ENCODE measurements at regions not wholly inside any gene's neighbourhood (a gene's known extent, or its start where the extent isn't known, plus 50 kb on each side); places are given as distances from the start of the nearest gene placed in this dataset.

DNA sequence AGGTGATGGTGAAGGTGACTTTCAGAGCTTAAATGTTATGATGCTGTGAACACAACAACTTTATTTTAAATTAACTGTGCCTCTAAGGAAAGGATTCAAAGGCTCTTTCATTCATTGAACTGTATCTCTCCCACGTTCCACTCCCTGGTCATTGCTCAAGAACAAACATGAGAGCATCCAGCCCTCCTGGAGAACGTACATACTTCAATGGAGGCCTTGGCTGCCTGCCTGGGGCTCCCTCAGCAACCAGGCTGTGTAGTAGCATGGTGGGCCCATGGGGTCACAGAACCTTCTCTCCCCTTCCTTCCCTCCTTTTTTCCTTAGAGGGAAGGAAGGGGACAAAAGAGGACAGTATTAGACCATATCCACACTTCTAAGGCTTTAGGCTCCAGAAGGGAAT, 234.3 kb downstream of the CDC5L start:
- H3K4me3 Mint-ChIP-seq = no peak overlapping the region
- no peak overlapping the region for H3K27ac Mint-ChIP-seq
- intact Hi-C loops (cut with micrococcal nuclease) = no loop called here
- no peaks in the 10 kb centered on the region for H3K9me3 Mint-ChIP-seq
- CTCF ChIA-PET = no interaction called here
- no peak for ATAC-seq (ENCODE audit: low read depth)
- no peak for DNase-seq
- no peaks in the 10 kb centered on the region for H3K27me3 Mint-ChIP-seq
- no peaks in the 10 kb centered on the region for H3K36me3 Mint-ChIP-seq (ENCODE audit: low read depth)
- TF ChIP-seq, protein P1, sequence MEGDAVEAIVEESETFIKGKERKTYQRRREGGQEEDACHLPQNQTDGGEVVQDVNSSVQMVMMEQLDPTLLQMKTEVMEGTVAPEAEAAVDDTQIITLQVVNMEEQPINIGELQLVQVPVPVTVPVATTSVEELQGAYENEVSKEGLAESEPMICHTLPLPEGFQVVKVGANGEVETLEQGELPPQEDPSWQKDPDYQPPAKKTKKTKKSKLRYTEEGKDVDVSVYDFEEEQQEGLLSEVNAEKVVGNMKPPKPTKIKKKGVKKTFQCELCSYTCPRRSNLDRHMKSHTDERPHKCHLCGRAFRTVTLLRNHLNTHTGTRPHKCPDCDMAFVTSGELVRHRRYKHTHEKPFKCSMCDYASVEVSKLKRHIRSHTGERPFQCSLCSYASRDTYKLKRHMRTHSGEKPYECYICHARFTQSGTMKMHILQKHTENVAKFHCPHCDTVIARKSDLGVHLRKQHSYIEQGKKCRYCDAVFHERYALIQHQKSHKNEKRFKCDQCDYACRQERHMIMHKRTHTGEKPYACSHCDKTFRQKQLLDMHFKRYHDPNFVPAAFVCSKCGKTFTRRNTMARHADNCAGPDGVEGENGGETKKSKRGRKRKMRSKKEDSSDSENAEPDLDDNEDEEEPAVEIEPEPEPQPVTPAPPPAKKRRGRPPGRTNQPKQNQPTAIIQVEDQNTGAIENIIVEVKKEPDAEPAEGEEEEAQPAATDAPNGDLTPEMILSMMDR (IDR thresholded peaks at IDR 0.05) = no peak
- H3K4me1 Mint-ChIP-seq = peaks cover 8% of the 10 kb centered on the region
- POLR2A ChIA-PET = no interaction called here

DNA sequence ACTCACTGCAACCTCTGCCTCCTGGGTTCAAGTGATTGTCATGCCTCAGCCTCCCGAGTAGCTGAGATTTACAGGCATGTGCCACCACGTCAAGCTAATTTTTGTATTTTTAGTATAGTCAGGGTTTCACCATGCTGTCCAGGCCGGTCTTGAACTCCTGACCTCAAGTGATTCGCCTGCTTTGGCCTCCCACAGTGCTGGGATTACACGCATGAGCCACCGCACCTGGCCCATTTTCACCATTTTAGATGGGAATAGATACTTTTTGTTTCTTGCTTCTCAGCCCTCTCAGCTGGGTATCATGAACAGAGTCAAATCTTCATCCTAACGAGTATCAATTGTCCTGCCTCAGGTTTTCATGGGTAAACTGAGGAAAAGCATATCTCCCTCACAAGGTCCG, 235.0 kb downstream of the CDC5L start:
- H3K36me3 Mint-ChIP-seq (ENCODE audit: low read depth) = no peaks in the 10 kb centered on the region
- ChIA-PET POLR2A (no interaction called here), CTCF (no interaction called here)
- no peaks in the 10 kb centered on the region for H3K27me3 Mint-ChIP-seq
- H3K4me1 Mint-ChIP-seq = peaks cover 10% of the 10 kb centered on the region
- TF ChIP-seq, protein P1 (IDR thresholded peaks at IDR 0.05) = no peak
- intact Hi-C loops (cut with micrococcal nuclease) = no loop called here
- no peak overlapping the region for H3K27ac Mint-ChIP-seq
- H3K9me3 Mint-ChIP-seq = no peaks in the 10 kb centered on the region
- no peak for ATAC-seq (ENCODE audit: low read depth)
- no peak overlapping the region for H3K4me3 Mint-ChIP-seq
- no peak for DNase-seq

DNA sequence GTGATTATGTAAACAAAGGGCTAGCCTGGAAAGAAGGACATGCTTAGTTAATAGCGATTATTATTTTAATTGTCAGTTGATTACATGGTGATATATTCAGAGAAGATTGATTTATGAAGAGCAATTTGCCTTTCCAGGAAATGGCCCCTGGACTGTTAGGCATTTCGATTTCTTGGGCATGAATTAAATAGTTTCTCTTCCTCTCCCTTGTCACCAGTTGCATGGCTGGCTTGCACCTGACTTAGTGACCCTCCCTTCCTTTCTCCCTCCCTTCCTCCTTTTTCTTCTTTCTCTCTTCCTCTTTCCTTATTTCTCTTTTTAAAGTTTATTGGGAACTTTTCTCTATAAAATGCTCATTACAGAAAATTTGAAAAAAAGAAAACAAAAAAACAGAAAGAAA, 235.4 kb downstream of the CDC5L start:
- ChIA-PET POLR2A (no interaction called here), CTCF (no interaction called here)
- intact Hi-C loops (cut with micrococcal nuclease) = no loop called here
- Mint-ChIP-seq H3K27me3 (no peaks in the 10 kb centered on the region), H3K27ac (no peak overlapping the region), H3K36me3 (ENCODE audit: low read depth) (no peaks in the 10 kb centered on the region), H3K4me1 (peaks cover 10% of the 10 kb centered on the region), H3K4me3 (no peak overlapping the region), H3K9me3 (no peaks in the 10 kb centered on the region)
- DNase-seq (no peak), ATAC-seq (ENCODE audit: low read depth) (no peak)
- TF ChIP-seq, protein P1 (IDR thresholded peaks at IDR 0.05) = no peak

DNA sequence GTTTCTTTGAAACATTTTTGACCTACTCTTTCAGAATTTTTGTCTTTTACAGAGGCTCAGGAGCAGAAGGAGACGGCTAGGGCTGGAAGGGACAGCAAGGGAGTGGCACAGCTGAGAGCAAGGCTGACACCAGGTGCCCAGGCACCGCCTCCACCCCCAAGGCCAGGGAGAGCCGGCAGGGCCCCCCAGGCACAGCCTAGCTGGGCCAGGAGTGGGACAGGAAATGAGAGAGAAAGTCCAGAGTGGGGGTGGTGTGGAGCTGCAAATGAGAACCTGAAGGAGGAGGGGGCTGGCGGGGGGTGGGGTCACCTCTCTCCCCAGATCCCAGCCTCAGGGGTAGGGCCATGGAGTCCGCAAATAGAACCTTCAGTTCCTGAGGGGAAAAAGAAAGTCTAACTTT, 236.7 kb downstream of the CDC5L start:
- CTCF ChIA-PET = no interaction called here
- TF ChIP-seq, protein P1 (IDR thresholded peaks at IDR 0.05) = no peak
- Mint-ChIP-seq H3K27ac (no peak overlapping the region), H3K36me3 (ENCODE audit: low read depth) (no peaks in the 10 kb centered on the region), H3K4me1 (peaks cover 10% of the 10 kb centered on the region), H3K4me3 (no peak overlapping the region), H3K9me3 (no peaks in the 10 kb centered on the region), H3K27me3 (no peaks in the 10 kb centered on the region)
- POLR2A ChIA-PET = no interaction called here
- DNase-seq = no peak
- ATAC-seq (ENCODE audit: low read depth) = no peak
- intact Hi-C loops (cut with micrococcal nuclease) = no loop called here

DNA sequence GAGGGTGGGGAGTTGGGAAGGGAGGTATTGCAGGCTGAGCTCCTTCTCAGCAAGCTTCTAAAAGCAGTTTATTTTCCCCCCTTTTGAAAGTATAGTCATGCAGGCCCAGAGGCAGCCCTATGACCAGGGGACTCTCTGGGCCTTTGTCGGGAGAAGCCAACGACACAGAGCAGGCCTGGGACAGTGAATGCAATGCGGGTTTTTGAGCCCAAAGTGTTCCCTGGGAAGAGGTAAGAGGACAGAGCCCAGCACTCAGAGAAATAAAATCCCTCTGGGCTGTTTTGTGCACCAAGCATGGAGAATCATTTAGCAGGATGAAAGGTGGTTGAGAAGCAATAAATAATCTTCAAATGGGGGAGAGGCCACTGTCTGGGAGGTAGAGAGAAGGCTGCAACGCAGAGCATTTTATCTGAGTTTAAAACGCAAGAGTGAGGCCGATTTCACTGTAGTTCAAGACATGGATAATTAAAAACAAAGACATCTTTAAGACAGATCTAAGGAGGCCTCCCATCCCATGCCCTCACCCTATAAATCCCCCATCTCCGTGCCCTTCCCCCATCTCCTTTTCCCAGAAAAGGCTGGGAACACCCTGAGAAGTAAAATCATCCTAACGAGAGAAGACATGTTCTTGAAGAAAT, 237.5 kb downstream of the CDC5L start:
- Mint-ChIP-seq H3K27ac (no peak overlapping the region), H3K4me1 (peaks cover 10% of the 10 kb centered on the region)
- POLR2A ChIA-PET = no interaction called here

More for the DNA sequence above, 237.5 kb downstream of the CDC5L start:
- CTCF ChIA-PET = no interaction called here
- H3K27me3 Mint-ChIP-seq = no peaks in the 10 kb centered on the region
- no peaks in the 10 kb centered on the region for H3K36me3 Mint-ChIP-seq (ENCODE audit: low read depth)
- H3K4me3 Mint-ChIP-seq = no peak overlapping the region
- no peaks in the 10 kb centered on the region for H3K9me3 Mint-ChIP-seq
- intact Hi-C loops (cut with micrococcal nuclease) = no loop called here
- TF ChIP-seq, protein P1 (IDR thresholded peaks at IDR 0.05) = no peak
- DNase-seq (no peak), ATAC-seq (ENCODE audit: low read depth) (no peak)
